K562 (cell line): ENCODE measurements at regions not wholly inside any gene's neighbourhood (a gene's known extent, or its start where the extent isn't known, plus 50 kb on each side); places are given as distances from the start of the nearest gene placed in this dataset.

Source experiments
- ATAC-seq: fragments of 200-7000 bp; cut with Tn5 transposase; 3 replicates; pipeline ENCODE4 v1.9.1; 2020; ENCODE audit warnings: moderate library complexity
- BruUV-seq: library from RNA; stranded (reverse); fragments of 400-500 nt; replicated peaks from 2 replicates; lab custom pipeline; 2021; lab: Mats Ljungman, UMichigan
- CTCF ChIA-PET: fragments of 300-600 bp; formaldehyde crosslinking; extraction: SDS; loops from one replicate; lab custom pipeline; 2021; ENCODE audit warnings: low intra/inter-chr PET ratio; lab: Yijun Ruan, JAX
- POLR2A ChIA-PET: fragments of 300-600, 350-650 bp; sonication (Branson Sonifier 250); formaldehyde crosslinking; extraction: SDS; loops from one replicate; lab custom pipeline; 2021; ENCODE audit warnings: antibody characterized with exemption, inconsistent platforms; lab: Yijun Ruan, JAX
- DNase-seq, 4 experiments: peaks; one replicate each; pipeline versions ENCODE4 v3.0.0 to v3.0.0-alpha.2; 2011 to 2018; ENCODE audit warnings: low spot score in 3 of 4, mixed read lengths in 3 of 4; ENCODE audit errors: extremely low read depth in 1 of 4
- FAIRE-seq: peaks from 2 replicates; lab custom pipeline; 2011; peaks lifted over from hg19 to GRCh38; lab: Jason Lieb, UNC
- H2AFZ ChIP-seq: 2 replicates; pipeline ENCODE4 v1.6.0; 2011; ENCODE audit warnings: low read depth, low read length, control low read depth, inconsistent platforms
- H3K27ac ChIP-seq: fragments of 200-600 bp; 3 replicates; pipeline ENCODE4 v1.8.0; 2011; ENCODE audit warnings: low read depth, mild to moderate bottlenecking, control low read depth, inconsistent platforms, low read length, moderate library complexity, mixed read lengths; ENCODE audit errors: extremely low read depth
- H3K27me3 ChIP-seq, 2 experiments: fragments of 300-600 bp in 1 of 2; 2 replicates in 1 of 2; 3 replicates in 1 of 2; pipeline versions ENCODE4 v1.6.0 to v1.8.0; 2011; ENCODE audit warnings: inconsistent platforms in 2 of 2, low read length in 2 of 2, mild to moderate bottlenecking in 1 of 2, mixed read lengths in 1 of 2, moderate library complexity in 1 of 2; ENCODE audit not compliant: control insufficient read depth in 2 of 2, insufficient read depth in 2 of 2
- H3K36me3 ChIP-seq: fragments of 300-600 bp; 3 replicates; pipeline ENCODE4 v1.8.0; 2011; ENCODE audit warnings: mild to moderate bottlenecking, low read length, inconsistent platforms; ENCODE audit not compliant: control insufficient read depth, insufficient read depth
- H3K4me1 ChIP-seq, 2 experiments: fragments of 200-600 bp in 1 of 2; replicated peaks in 1 of 2; 2 replicates in 1 of 2; 3 replicates in 1 of 2; pipeline versions ENCODE4 v1.5.1 to v1.8.0; 2011; ENCODE audit warnings: inconsistent platforms in 2 of 2, low read length in 2 of 2, mild to moderate bottlenecking in 1 of 2, mixed read lengths in 1 of 2, moderate library complexity in 1 of 2; ENCODE audit not compliant: control insufficient read depth in 2 of 2, insufficient read depth in 2 of 2
- H3K4me2 ChIP-seq: 2 replicates; pipeline ENCODE4 v1.6.1; 2011; ENCODE audit warnings: low read length, control low read depth, inconsistent platforms, mixed read lengths; ENCODE audit not compliant: insufficient read depth
- H3K4me3 ChIP-seq: fragments of 200-600 bp; sonication (generic), shearing (Covaris generic); 2 replicates; pipeline ENCODE4 v1.5.1; 2016; ENCODE audit warnings: control low read depth, inconsistent platforms
- H3K79me2 ChIP-seq: fragments of 200-600 bp; 3 replicates; pipeline ENCODE4 v1.8.0; 2011; ENCODE audit warnings: low read length, inconsistent platforms; ENCODE audit not compliant: control insufficient read depth, insufficient read depth
- H3K9ac ChIP-seq, 2 experiments: 2 replicates each; pipeline versions ENCODE4 v1.6.0 to v1.6.1; 2011; ENCODE audit warnings: low read depth in 2 of 2, low read length in 2 of 2, control low read depth in 1 of 2, inconsistent platforms in 1 of 2, mild to moderate bottlenecking in 1 of 2, mixed read lengths in 1 of 2; ENCODE audit not compliant: insufficient read depth in 1 of 2
- H3K9me1 ChIP-seq: one replicate; pipeline ENCODE4 v1.6.0; 2011; ENCODE audit warnings: inconsistent platforms, mild to moderate bottlenecking, low read length, moderate library complexity; ENCODE audit not compliant: control insufficient read depth, insufficient read depth
- H3K9me3 ChIP-seq: replicated peaks from 2 replicates; pipeline ENCODE4 v1.5.1; 2011; ENCODE audit warnings: low read depth, low read length, inconsistent platforms; ENCODE audit not compliant: control insufficient read depth, insufficient read depth
- H4K20me1 ChIP-seq: replicated peaks from 2 replicates; pipeline ENCODE4 v1.6.1; 2011; ENCODE audit warnings: low read length, inconsistent platforms, mixed read lengths; ENCODE audit not compliant: control insufficient read depth, insufficient read depth
- CUX1 ChIP-seq: fragments of 200-800 bp; sonication (Bioruptor generic); IDR thresholded peaks from 2 replicates; pipeline ENCODE4 v1.6.1; 2016; ENCODE audit warnings: missing genetic modification characterization, missing compliant biosample characterization
- E2F3 ChIP-seq: fragments of 250-450 bp; sonication (Bioruptor Pico); IDR thresholded peaks from 2 replicates; pipeline ENCODE4 v1.4.0; 2020; ENCODE audit warnings: mild to moderate bottlenecking
- HBP1 ChIP-seq: fragments of 450-650 bp; formaldehyde crosslinking; IDR thresholded peaks from 2 replicates; pipeline ENCODE4 v1.4.0; 2022; ENCODE audit warnings: missing genetic modification characterization
- HINFP ChIP-seq: fragments of 450-650 bp; conservative IDR thresholded peaks from 2 replicates; pipeline ENCODE4 v1.6.1; 2016; ENCODE audit warnings: missing genetic modification characterization, low read depth, mild to moderate bottlenecking, control low read depth, missing compliant biosample characterization
- TSC22D4 ChIP-seq: fragments of 450-650 bp; IDR thresholded peaks from 2 replicates; pipeline ENCODE4 v1.6.1; 2016; ENCODE audit warnings: missing genetic modification characterization, missing biosample characterization, control low read depth
- WGBS: fragments of 100-300 bp; shearing (Covaris generic); methylation state at CpG from one replicate; pipeline ENCODE4 v1.1.6; 2016; ENCODE audit warnings: low coverage, mixed read lengths; ENCODE audit not compliant: insufficient coverage; ENCODE audit errors: missing lambda C conversion rate; 5-methylcytosine and 5-hydroxymethylcytosine counted together
- in situ Hi-C: fragments of 300-500 bp; cut with MboI; formaldehyde crosslinking; loops from 4 replicates; pipeline ENCODE4 v1.15.0; 2018; ENCODE audit warnings: inconsistent platforms, mixed read lengths
- intact Hi-C: fragments of 100-400 bp; cut with micrococcal nuclease; formaldehyde crosslinking; loops from 2 replicates; pipeline ENCODE4 v1.14.2; 2022
- TF ChIP-seq, protein P1 (sequence below): IDR thresholded peaks from 2 replicates; pipeline ENCODE4 v1.6.1; 2014; ENCODE audit warnings: antibody characterized with exemption

DNA sequence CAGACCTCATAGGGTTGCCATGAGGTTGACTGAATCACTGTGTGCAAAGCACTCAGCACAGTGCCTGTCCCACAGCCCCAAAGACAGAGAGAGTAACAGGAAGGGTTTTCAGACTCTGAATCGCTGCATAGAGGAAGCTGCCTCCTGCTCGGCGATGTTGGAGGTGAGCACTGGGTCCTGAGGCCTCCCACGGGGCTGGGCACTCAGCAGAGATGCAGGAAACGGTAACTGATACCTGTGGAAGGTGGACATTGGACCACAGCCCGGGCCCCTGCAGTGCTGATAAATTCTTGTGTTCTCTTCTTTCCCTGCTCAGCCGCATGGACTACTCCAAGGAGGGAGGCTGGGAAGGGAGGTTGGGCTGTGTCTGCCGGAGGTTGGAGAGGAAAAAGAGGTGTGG lies 389.7 kb downstream of the PTPRU start:
- DNase-seq: no peak
- TF ChIP-seq TSC22D4 (tag) (no peak), CUX1 (CRISPR knock-in tag) (no peak), E2F3 (no peak), HBP1 (CRISPR knock-in tag) (no peak), HINFP (no peak)
- TF ChIP-seq, protein P1, sequence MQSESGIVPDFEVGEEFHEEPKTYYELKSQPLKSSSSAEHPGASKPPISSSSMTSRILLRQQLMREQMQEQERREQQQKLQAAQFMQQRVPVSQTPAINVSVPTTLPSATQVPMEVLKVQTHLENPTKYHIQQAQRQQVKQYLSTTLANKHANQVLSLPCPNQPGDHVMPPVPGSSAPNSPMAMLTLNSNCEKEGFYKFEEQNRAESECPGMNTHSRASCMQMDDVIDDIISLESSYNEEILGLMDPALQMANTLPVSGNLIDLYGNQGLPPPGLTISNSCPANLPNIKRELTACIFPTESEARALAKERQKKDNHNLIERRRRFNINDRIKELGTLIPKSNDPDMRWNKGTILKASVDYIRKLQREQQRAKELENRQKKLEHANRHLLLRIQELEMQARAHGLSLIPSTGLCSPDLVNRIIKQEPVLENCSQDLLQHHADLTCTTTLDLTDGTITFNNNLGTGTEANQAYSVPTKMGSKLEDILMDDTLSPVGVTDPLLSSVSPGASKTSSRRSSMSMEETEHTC: no peak

More for the DNA sequence above, 389.7 kb downstream of the PTPRU start:
- ChIA-PET CTCF (no interaction called here), POLR2A (interaction anchor here (0.9 kb wide), 1 partner anchor 14 kb away, joined by 3 read pairs; no protein-coding TSS in a partner anchor)
- 0% methylated on average over 8 of the region's 8 CpGs for WGBS
- no peak overlapping the region for H2AFZ ChIP-seq
- no peak for ATAC-seq
- H3K79me2 ChIP-seq: no peaks in the 10 kb centered on the region
- 0 out of 2 replicates have a peak, but pooled peaks cover 2% of the 10 kb centered on the region for H4K20me1 ChIP-seq
- no peaks in the 10 kb centered on the region for H3K36me3 ChIP-seq
- H3K4me2 ChIP-seq: no peak overlapping the region
- in situ Hi-C loops (no loop called here), intact Hi-C loops (no loop called here)
- no peaks in the 10 kb centered on the region for H3K9me3 ChIP-seq
- H3K9me1 ChIP-seq: no peaks in the 10 kb centered on the region
- no peaks in the 10 kb centered on the region for H3K4me1 ChIP-seq
- BruUV-seq: no TSS peak
- no peak overlapping the region for H3K9ac ChIP-seq
- FAIRE-seq: no peak
- H3K27ac ChIP-seq: no peak overlapping the region
- no peak overlapping the region for H3K4me3 ChIP-seq
- H3K27me3 ChIP-seq: peaks cover 0 to 50% of the 10 kb centered on the region in 2 experiments; a peak in 3 of 5 replicates
